ENCODE measurements at regions not wholly inside any gene's neighbourhood (a gene's known extent, or its start where the extent isn't known, plus 50 kb on each side); places are given as distances from the start of the nearest gene placed in this dataset.
A peak's percentile ranks its signal among the peaks of the same experiment; 100 is the strongest.

- TF ChIP-seq ISX (CRISPR knock-in tag; conservative IDR thresholded peaks at IDR 0.05): no peak
- TF ChIP-seq MNT (IDR thresholded peaks at IDR 0.05): no peak
- TF ChIP-seq SPEN (CRISPR knock-in tag; IDR thresholded peaks at IDR 0.05; ENCODE audit: low read depth): no peak
- TF ChIP-seq CENPT (CRISPR knock-in tag; IDR thresholded peaks at IDR 0.05; ENCODE audit: low read depth): no peak
Measured at GRCh38 chr11:37710031-37710430, 1112.0 kb upstream of the RAG2 start (continued).

- ATAC-seq: no peak
- in situ Hi-C loops (cut with HindIII; ENCODE audit: extremely low pct_ligation_motif_present, low pct_unique_long_range_greater_than_20kb): no loop called here
- CTCF ChIA-PET (ENCODE audit: low intra/inter-chr PET ratio, low total read pairs): no interaction called here
Measured at GRCh38 chr11:37704791-37705190, 1106.8 kb upstream of the RAG2 start.

DNA sequence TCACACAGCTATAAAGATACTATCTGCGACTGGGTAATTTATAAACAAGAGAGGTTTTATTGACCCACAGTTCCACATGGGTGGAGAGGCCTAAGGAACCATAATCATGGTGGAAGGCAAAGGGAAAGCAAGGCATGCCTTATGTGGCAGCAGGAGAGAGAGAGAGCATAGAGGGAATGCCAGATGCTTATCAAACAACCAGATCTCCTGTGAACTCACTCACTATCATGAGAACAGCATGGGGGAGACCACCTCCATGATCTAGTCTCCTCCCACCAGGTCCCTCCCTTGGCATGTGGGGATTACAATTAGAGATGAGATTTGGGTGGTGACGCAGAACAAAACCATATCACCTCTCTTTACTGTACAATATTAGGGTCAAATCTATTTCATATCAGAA, 1101.6 kb upstream of the RAG2 start:
- no peaks in the 10 kb centered on the region for H3K79me2 ChIP-seq (ENCODE audit: insufficient read depth, low read length)
- in situ Hi-C loops (cut with HindIII; ENCODE audit: extremely low pct_ligation_motif_present, low pct_unique_long_range_greater_than_20kb) (no loop called here), intact Hi-C loops (cut with micrococcal nuclease; ENCODE audit: unreplicated experiment) (no loop called here)
- H2AFZ ChIP-seq (ENCODE audit: low read length): no peak overlapping the region
- no peak overlapping the region for H3K9ac ChIP-seq (ENCODE audit: insufficient read depth, low read depth, low read length)
- H3K4me2 ChIP-seq (ENCODE audit: low read depth, low read length): no peak overlapping the region
- no peak for TF ChIP-seq ZFP37 (CRISPR knock-in tag; IDR thresholded peaks at IDR 0.05; ENCODE audit: borderline replicate concordance)
- TF ChIP-seq SSRP1 (CRISPR knock-in tag; IDR thresholded peaks at IDR 0.05): no peak
- TF ChIP-seq ZNF704 (CRISPR knock-in tag; IDR thresholded peaks at IDR 0.05; ENCODE audit: borderline replicate concordance): no peak
- TF ChIP-seq STAG1 (CRISPR knock-in tag; IDR thresholded peaks at IDR 0.05): no peak
- TF ChIP-seq DDIT3 (CRISPR knock-in tag; IDR thresholded peaks at IDR 0.05): no peak
- TF ChIP-seq ZNF17 (CRISPR knock-in tag; IDR thresholded peaks at IDR 0.05): no peak
- H3K9me3 ChIP-seq (ENCODE audit: low read length): peaks cover 72% of the 10 kb centered on the region
- POLR2A ChIA-PET: no interaction called here
- CTCF ChIA-PET (ENCODE audit: low intra/inter-chr PET ratio, low total read pairs): no interaction called here
- no TSS peak for BruUV-seq (replicated peaks)
- no peaks in the 10 kb centered on the region for H3K36me3 ChIP-seq (replicated peaks in 1 of 2; ENCODE audit: control insufficient read depth in 1 of 2, insufficient read depth in 2 of 2, low read length in 2 of 2)
- 21% methylated on average over 2 of the region's 2 CpGs for WGBS (ENCODE audit: low lambda C conversion rate)
- no peaks in the 10 kb centered on the region for H3K4me1 ChIP-seq (ENCODE audit: insufficient read depth, low read length)
- no peak overlapping the region for H3K4me3 ChIP-seq (replicated peaks in 1 of 3; ENCODE audit: insufficient read depth in 1 of 3, low read depth in 2 of 3, low read length in 3 of 3)
- no peaks in the 10 kb centered on the region for H3K27me3 ChIP-seq (ENCODE audit: control insufficient read depth in 1 of 2, insufficient read depth in 2 of 2, low read length in 2 of 2)
- no peak overlapping the region for H3K27ac ChIP-seq (ENCODE audit: extremely low read length, insufficient read depth, low read length)
- no peak for DNase-seq (ENCODE audit: low spot score)
- ATAC-seq: no peak
- no peaks in the 10 kb centered on the region for H4K20me1 ChIP-seq (ENCODE audit: insufficient read depth, low read length)
- no peak for FAIRE-seq

More at GRCh38 chr11:37704791-37705190, 1106.8 kb upstream of the RAG2 start:
- WGBS (ENCODE audit: low lambda C conversion rate): 20% methylated on average over 2 of the region's 2 CpGs
- H3K79me2 ChIP-seq (ENCODE audit: insufficient read depth, low read length): no peaks in the 10 kb centered on the region
- H3K4me3 ChIP-seq (replicated peaks in 1 of 3; ENCODE audit: insufficient read depth in 1 of 3, low read depth in 2 of 3, low read length in 3 of 3): no peak overlapping the region
- FAIRE-seq (no peak), DNase-seq (ENCODE audit: low spot score) (no peak)
- H3K9ac ChIP-seq (ENCODE audit: insufficient read depth, low read depth, low read length): no peak overlapping the region
- H4K20me1 ChIP-seq (ENCODE audit: insufficient read depth, low read length): no peaks in the 10 kb centered on the region
- no peaks in the 10 kb centered on the region for H3K27me3 ChIP-seq (ENCODE audit: control insufficient read depth in 1 of 2, insufficient read depth in 2 of 2, low read length in 2 of 2)
- BruUV-seq (replicated peaks): no TSS peak
- no peaks in the 10 kb centered on the region for H3K4me1 ChIP-seq (ENCODE audit: insufficient read depth, low read length)
- no peak overlapping the region for H3K27ac ChIP-seq (ENCODE audit: extremely low read length, insufficient read depth, low read length)
- H3K4me2 ChIP-seq (ENCODE audit: low read depth, low read length): no peak overlapping the region
- H2AFZ ChIP-seq (ENCODE audit: low read length): no peak overlapping the region
- intact Hi-C loops (cut with micrococcal nuclease; ENCODE audit: unreplicated experiment): no loop called here
- no peaks in the 10 kb centered on the region for H3K36me3 ChIP-seq (replicated peaks in 1 of 2; ENCODE audit: control insufficient read depth in 1 of 2, insufficient read depth in 2 of 2, low read length in 2 of 2)
- H3K9me3 ChIP-seq (ENCODE audit: low read length): peaks cover 41% of the 10 kb centered on the region
- POLR2A ChIA-PET: no interaction called here
- no peak for TF ChIP-seq ZBTB7B (CRISPR knock-in tag; IDR thresholded peaks at IDR 0.05)
- no peak for TF ChIP-seq ZFP36L1 (CRISPR knock-in tag; IDR thresholded peaks at IDR 0.05)
- TF ChIP-seq ZNF263 (CRISPR knock-in tag; IDR thresholded peaks at IDR 0.05): no peak
- no peak for TF ChIP-seq XBP1 (CRISPR knock-in tag; IDR thresholded peaks at IDR 0.05)
- peak; percentile 42; the same call in 1 of the 2 replicates for TF ChIP-seq CEBPB (IDR thresholded peaks at IDR 0.05; ENCODE audit: borderline replicate concordance, low read depth, low read length)
- TF ChIP-seq YEATS4 (CRISPR knock-in tag; IDR thresholded peaks at IDR 0.05; ENCODE audit: borderline replicate concordance): no peak

All from HepG2 (cell line).